Ovary (tissue), 7 donors: ENCODE measurements at regions not wholly inside any gene's neighbourhood (a gene's known extent, or its start where the extent isn't known, plus 50 kb on each side); places are given as distances from the start of the nearest gene placed in this dataset.
"Not testable (repeated sequence)": the region's sequence is repeated elsewhere in the genome, so short reads cannot be mapped to it uniquely, and the experiment has no call there.

Source experiments
- DNase-seq, 5 donors: peaks; one replicate each; pipeline ENCODE4 v3.0.0-alpha.2; 2019 to 2020
- H3K27ac ChIP-seq, 2 donors: fragments of 200-600 bp; one replicate each; pipeline versions ENCODE4 v1.5.1 to v1.8.0; 2019 to 2022
- H3K27me3 ChIP-seq: fragments of 200-600 bp; one replicate; pipeline ENCODE4 v1.8.0; 2022
- H3K36me3 ChIP-seq: fragments of 200-600 bp; sonication (generic); one replicate; pipeline ENCODE4 v1.5.1; 2019
- H3K4me1 ChIP-seq: one replicate; pipeline ENCODE4 v1.8.1; 2013; ENCODE audit warnings: mild to moderate bottlenecking, moderate library complexity; ENCODE audit not compliant: insufficient read depth
- H3K4me3 ChIP-seq: fragments of 200-600 bp; sonication (generic); one replicate; pipeline ENCODE4 v1.5.1; 2017
- H3K9me3 ChIP-seq, 2 donors: fragments of 200-600 bp in 1 of 2; sonication (generic) in 1 of 2; one replicate each; pipeline versions ENCODE4 v1.5.1 to v1.8.1; 2013 to 2019; ENCODE audit warnings: mild to moderate bottlenecking in 1 of 2, moderate library complexity in 1 of 2
- CTCF ChIP-seq, 3 donors: fragments of 450-650 bp in 2 of 3; fragments of 200-600 bp in 1 of 3; IDR thresholded peaks; one replicate each; pipeline versions ENCODE4 v1.5.1 to v1.8.0; 2016 to 2022; ENCODE audit warnings: antibody characterized with exemption in 3 of 3, mild to moderate bottlenecking in 1 of 3
- EP300 ChIP-seq: sonication (generic); formaldehyde crosslinking; IDR thresholded peaks from one replicate; pipeline ENCODE4 v1.6.1; 2017; ENCODE audit warnings: antibody characterized with exemption
- POLR2A ChIP-seq: fragments of 450-650 bp; IDR thresholded peaks from one replicate; pipeline ENCODE4 v1.6.1; 2017; ENCODE audit warnings: antibody characterized with exemption, mild to moderate bottlenecking, moderate library complexity
- WGBS, 3 donors: extraction: QIAGEN DNeasy Blood & Tissue Kit in 1 of 3; methylation state at CpG; one replicate each; pipeline versions ENCODE4 v1.1.5 to v1.1.7; 2013 to 2017; 5-methylcytosine and 5-hydroxymethylcytosine counted together
- intact Hi-C, 4 donors: fragments of 100-400 bp; cut with DNase I; formaldehyde crosslinking; loops; one replicate each; pipeline versions ENCODE4 v1.11.0 to v1.15.1; 2022 to 2023
- donor health status: DM: no; HTN: no; CAD: no; lungs with moderate emphysema.
- donor health status: DM: no; HTN: no; CAD: no.
- donor health status: Bipolar disorder and iron deficiency.
- donor health status: DM: no; HTN: no; CAD: no.
- donor health status: DM: yes; HTN: yes; CAD: no.

DNA sequence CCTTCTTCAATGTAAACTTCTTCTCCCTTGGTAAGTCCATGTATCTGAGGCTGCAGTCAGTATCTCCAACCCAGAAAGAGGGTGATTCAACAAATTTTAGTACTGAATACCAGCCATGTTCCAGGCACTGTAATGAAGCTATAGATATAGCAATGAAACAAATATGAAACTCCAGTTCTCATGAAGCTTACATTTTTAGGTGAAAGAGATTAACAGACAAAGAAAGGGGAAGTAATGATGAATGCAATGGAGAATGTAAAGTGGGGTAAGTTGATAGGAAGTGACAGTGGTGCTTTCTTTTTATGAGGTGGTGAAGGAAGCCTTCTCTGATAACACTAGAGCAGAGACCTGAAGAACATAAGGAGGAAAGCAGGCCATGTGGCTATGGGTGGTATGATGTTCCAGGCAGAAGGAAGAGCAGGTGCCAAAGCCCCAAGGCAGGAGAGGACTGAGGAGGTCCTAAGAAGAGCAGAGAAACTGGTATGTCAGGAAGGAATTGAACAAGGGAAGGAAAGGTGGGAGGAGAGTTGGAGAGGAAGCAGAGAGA is 143.6 kb downstream of the TFAP2B start:
- TF ChIP-seq CTCF (IDR thresholded peaks at IDR 0.05) (no peak), POLR2A (no peak), EP300 (no peak)
- Histone ChIP-seq H3K4me3 (no peak overlapping the region), H3K9me3 (no peaks in the 10 kb centered on the region), H3K36me3 (no peaks in the 10 kb centered on the region), H3K4me1 (no peaks in the 10 kb centered on the region), H3K27me3 (no peaks in the 10 kb centered on the region), H3K27ac (no peak overlapping the region)
- no peak for DNase-seq
- intact Hi-C loops = no loop called here

- H3K9me3 ChIP-seq = no peaks in the 10 kb centered on the region
- no peak for DNase-seq
- WGBS, 3 donors = 82 to 91% (median 87%) methylated on average over 6 of the region's 6 CpGs
- intact Hi-C loops = no loop called here
- H3K27ac ChIP-seq = no peak overlapping the region
- no peaks in the 10 kb centered on the region for H3K4me1 ChIP-seq
- no peaks in the 10 kb centered on the region for H3K27me3 ChIP-seq
- no peak overlapping the region for H3K4me3 ChIP-seq
- TF ChIP-seq EP300 (no peak), CTCF (IDR thresholded peaks at IDR 0.05) (no peak), POLR2A (no peak)
- no peaks in the 10 kb centered on the region for H3K36me3 ChIP-seq
Observed at GRCh38 chr6:50963952-50964351, 145.3 kb downstream of the TFAP2B start.

- Histone ChIP-seq H3K4me1 (no peaks in the 10 kb centered on the region), H3K27ac (no peak overlapping the region), H3K4me3 (no peak overlapping the region), H3K9me3 (no peaks in the 10 kb centered on the region), H3K27me3 (no peaks in the 10 kb centered on the region), H3K36me3 (no peaks in the 10 kb centered on the region)
- no peak for TF ChIP-seq EP300
- no peak for TF ChIP-seq POLR2A
- TF ChIP-seq CTCF (IDR thresholded peaks at IDR 0.05) = no peak
- DNase-seq = no peak
- intact Hi-C loops = no loop called here
Observed at GRCh38 chr6:50965495-50965894, 146.8 kb downstream of the TFAP2B start.

DNA sequence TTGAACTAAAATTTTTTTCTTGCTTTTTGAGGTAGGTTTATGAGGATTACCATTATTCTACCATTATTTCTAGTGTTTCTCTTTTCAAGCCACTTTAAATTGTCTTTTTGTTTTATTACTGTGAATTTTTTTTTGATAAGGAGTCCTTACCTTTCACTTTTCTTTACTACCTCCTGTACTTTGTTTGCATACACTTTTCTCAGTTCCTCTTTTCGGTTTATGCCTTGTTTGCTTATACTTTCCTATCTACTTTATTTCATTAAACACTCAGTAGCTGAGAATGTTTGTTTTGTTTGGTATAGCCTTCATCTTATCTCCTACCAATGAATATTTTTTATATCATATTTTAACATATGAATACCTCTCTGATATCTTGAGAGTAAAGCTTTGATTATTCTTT is 147.9 kb downstream of the TFAP2B start:
- Histone ChIP-seq H3K4me1 (no peaks in the 10 kb centered on the region), H3K36me3 (no peaks in the 10 kb centered on the region), H3K27me3 (no peaks in the 10 kb centered on the region), H3K4me3 (no peak overlapping the region), H3K9me3 (no peaks in the 10 kb centered on the region), H3K27ac (no peak overlapping the region)
- no peak for TF ChIP-seq EP300
- TF ChIP-seq CTCF (IDR thresholded peaks at IDR 0.05) = no peak
- no peak for TF ChIP-seq POLR2A
- DNase-seq = no peak
- WGBS, 3 donors = 17 to 48% (median 35%) methylated on average over 1 of the region's 1 CpG
- intact Hi-C loops = no loop called here

- TF ChIP-seq CTCF (IDR thresholded peaks at IDR 0.05) (no peak), EP300 (no peak), POLR2A (no peak)
- intact Hi-C loops = no loop called here
- no peak overlapping the region for H3K27ac ChIP-seq
Observed at GRCh38 chr6:50966986-50967385, 148.3 kb downstream of the TFAP2B start.

GRCh38 chr6:50968246-50968645 is 149.6 kb downstream of the TFAP2B start:
- H3K27me3 ChIP-seq, H3K4me3 ChIP-seq, H3K27ac ChIP-seq, H3K9me3 ChIP-seq, H3K36me3 ChIP-seq, H3K4me1 ChIP-seq, DNase-seq, intact Hi-C loops: not testable (repeated sequence)
- WGBS, 3 donors = 94 to 98% (median 96%) methylated on average over 5 of the region's 5 CpGs

More at GRCh38 chr6:50966986-50967385, 148.3 kb downstream of the TFAP2B start:
- no peaks in the 10 kb centered on the region for H3K36me3 ChIP-seq
- no peak overlapping the region for H3K4me3 ChIP-seq
- DNase-seq = no peak
- no peaks in the 10 kb centered on the region for H3K4me1 ChIP-seq
- H3K9me3 ChIP-seq = no peaks in the 10 kb centered on the region
- no peaks in the 10 kb centered on the region for H3K27me3 ChIP-seq
